Fibroblast of peridontal ligament (primary cell): ENCODE measurements at regions not wholly inside any gene's neighbourhood (a gene's known extent, or its start where the extent isn't known, plus 50 kb on each side); places are given as distances from the start of the nearest gene placed in this dataset.
"Not testable (repeated sequence)": the region's sequence is repeated elsewhere in the genome, so short reads cannot be mapped to it uniquely, and the experiment has no call there.

Experiments
- DNase-seq: peaks from one replicate; pipeline ENCODE4 v3.0.0-alpha.2; 2010; ENCODE audit errors: extremely low read depth

DNA sequence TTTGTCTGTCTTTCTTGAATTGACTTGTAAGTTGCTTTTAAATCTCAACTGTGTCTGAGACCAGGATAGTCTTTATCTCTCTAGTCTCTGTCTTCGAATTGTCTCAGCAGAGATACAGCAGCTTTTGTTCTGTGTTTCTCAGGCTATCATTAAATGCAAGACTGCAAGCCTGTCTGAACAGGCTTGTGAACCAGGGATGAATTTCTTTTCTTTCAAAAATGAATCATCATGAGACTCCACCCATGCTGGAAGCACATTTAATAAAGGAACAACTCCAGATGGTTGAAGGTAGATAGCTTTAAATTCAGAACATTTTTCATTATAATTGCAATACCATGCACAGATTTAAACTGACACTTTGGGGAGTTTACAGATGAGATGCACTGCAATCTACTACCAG is 155.9 kb downstream of the SEC23IP start:
- no peak for DNase-seq

DNA sequence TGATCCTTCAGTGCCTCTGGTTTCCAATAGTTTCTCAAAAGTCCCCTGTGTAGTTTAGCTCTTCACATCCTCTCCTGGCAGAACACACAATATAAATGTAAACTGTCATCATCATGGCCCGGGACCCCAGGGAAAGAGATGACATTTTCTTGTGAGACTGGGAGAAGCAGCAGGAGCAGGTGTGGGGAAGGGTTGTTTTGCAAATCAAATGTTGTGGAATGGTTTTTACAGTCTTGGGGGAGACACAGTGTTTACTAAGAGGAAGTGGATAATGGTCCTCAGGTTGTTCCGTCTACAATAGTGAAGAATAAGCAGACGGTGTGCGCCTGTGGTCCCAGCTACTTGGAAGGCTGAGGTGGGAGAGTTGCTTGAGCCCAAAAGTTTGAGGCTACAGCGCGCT is 159.1 kb downstream of the SEC23IP start:
- DNase-seq: no peak

DNA sequence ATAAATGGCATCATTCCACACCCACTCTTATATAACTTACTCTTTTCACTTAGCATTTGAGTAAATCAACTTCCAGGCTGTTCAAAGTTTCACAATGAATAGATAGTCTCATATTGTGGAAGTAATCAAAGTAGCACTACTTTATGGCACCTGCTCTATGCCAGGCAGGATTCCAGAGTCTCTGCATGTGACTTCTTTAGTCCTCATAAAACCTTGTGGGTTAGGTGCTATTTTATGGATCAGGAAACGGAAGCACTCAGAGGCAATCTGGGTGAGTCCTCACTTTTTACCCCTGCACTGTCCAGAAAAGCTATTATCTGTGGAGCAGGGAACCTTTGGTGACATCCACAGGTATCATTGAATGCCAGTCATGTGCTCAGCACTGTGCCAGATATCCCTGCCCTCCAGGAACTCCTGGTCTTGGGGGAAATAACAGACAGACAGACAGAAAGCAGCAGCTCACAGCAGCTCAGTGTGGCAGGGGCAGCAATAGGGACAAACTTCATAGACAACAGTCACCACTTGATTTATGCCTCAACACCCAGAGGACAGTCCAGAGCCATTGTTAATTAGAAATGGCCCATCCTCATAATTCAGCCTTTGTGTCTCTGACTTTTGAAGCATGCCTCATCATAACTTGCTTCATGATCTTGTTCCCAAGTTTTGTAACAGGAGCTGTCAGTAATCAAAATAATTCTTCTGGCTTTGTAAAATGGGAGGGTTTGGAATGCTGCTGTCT is 160.6 kb downstream of the SEC23IP start:
- DNase-seq: no peak

DNA sequence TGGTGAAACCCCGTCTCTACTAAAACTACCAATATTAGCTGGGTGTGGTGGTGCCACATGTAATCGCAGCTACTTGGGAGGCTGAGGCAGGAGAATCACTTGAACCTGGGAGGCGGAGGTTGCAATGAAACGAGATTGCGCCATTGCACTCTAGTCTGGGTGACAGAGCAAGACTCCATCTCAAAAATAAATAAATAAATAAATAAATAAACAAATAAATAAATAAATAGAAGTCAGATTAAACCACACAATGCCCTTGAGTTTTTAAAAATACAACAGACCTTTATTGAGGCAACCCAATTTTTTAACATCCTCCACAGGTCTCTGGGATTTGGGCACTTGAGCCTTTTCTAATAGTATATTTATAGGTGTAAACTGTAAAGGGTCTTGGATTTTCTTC is 167.3 kb downstream of the SEC23IP start:
- DNase-seq: not testable (repeated sequence)

DNA sequence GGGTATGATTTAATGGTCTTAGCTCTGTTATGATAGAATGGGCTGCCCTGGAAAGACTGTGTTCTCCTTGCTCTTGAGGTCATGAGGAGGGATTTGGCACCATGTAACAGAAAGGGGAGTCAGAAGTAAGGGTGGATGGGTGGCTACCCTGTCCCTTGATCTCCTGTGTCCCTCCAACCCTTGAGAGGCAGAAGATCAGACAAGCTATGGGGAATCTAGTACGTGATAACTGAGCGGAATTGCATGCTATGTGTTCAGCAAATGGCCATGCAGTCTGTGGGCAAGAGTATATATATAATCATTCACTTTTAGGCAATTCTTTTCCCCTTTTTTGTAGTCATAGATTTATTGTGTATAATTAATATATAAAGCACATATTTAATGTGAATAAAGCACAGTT is 174.9 kb downstream of the SEC23IP start:
- no peak for DNase-seq

DNA sequence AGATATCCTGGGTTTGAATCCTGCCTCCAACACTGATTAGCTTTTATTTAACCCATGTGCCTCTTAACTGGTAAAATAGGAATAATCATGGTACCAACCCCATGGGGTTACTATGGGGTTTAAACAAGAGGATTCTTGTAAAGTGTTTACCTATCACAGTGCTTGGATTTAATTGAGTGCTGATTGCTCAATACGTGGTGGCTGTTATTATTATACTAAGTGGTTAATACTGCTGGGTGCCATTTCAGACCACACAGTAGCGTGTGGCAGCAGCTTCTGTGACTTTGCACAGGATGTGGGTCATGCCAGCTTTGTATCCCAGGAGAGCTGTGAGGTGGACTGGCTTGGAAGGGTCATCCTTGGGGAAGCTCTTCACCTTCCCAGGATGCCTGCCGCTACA is 177.2 kb downstream of the SEC23IP start:
- DNase-seq: no peak

DNA sequence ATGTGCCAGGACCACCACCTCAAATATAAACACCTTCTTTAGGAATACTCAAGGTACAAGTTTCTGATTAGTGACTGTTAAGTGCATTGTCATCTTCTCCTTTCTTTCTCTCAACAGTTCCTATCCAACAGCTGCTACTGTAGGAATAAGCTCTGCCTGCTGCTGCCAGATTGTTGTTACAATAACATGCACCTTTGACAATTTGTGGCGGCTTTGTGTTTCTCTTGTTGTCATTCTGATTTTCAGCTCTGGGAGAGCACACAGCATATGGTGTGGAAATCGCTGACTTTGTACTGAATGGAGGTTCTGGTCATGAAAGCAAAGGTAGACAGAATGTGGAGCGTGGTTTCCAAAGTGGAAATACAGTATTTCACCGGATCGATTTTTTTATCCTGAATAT is 182.8 kb downstream of the SEC23IP start:
- no peak for DNase-seq

DNA sequence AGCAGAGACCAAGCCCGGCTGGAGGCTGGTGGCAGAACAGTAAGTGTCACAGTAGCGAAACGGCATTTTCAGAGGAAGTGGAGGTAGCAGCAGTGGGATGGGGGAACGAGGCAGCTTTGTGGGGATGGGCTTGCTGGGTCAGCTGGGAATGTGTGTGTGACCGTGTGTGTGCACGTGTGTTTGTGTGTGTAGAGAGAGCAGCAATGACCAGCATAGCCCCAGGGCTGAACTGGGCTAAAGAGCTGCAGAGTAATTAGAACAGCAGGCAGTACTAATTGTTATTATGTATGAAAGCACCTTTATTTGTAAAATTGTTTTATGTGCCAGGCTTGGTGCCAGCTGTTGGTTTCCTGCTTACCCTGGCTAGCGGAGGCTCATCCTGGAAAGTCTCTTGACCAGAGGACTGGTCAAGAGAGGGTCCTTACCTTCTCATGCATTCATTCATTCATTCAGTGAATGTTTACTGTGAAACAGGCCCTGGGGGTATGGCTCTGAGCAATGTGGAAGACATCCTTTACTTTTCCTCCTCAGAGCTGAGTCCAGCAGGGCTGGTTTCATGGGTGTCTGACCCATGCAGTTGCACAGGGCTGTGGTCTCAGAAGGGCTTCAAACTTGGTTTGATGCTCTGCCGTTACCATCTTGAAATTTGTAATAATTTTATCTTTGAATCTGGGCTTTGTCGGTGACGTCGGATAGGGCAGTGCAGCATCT is 184.6 kb downstream of the SEC23IP start:
- DNase-seq: no peak

DNA sequence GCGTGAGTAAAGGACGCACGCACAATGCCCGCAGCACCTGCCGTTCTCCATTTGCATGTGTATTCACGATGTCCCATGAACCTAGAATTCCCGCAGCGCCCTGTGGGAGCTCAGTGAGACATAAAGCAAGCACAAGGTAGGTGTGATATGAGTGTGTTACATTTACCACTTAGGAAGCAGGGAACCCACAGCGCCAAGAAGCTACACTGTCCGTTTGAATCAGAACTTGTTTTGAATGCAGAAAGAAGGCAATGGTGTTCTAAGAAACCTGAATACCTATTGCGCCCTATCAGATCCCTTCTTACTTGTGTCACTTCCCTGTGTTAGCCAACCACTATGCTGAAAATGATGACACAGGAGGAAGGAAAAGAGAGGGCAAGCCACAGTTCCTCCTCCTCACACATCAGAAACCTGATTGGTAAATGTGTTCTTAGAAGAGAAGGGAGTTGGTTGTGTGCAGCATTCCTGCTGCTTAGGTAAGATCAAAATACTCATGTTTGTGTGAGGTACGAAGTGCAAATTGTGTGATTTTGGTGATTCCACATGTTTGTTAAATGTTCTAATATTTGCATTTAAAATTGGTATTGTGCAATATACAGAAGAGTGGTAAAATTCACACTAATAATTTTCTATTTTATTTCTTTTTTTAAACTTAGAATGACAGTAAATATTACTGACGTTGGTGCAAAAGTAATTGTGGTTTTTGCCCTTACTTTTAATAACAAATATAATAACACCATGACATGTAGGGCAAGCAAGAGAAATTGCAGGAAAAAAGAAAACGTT is 185.4 kb downstream of the SEC23IP start:
- no peak for DNase-seq

DNA sequence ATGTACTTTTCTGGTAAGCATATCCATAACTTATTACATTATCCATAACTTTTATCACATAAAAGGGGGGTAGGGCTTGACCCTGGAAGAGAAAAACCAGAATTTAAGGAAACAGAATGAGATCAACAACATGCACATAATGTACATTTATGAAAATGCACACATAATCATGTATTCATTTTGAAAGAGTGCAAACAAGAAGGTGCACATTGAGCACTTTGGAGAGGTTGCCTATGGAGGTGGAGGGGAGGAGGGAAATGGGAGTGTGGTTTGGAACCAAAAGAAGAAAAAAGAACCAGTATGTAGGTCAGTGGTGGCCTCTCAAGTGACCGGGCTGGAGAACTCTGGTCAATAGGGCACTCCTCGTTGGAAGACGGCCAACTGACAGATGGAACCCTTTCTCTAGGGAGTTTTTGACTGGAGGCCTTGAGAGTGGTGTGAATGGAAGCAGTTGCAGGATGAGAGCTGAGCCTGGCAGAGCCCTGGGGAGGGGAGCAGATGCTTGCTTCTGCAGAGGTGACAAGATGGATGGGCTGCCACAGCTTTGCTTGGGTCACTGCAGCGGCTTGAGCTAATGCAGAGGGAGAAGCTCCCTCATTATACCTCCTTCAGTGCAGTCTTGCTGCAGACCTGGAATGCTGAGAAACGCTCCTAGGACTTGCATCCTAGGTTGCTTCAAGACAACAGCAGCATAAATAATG is 192.7 kb downstream of the SEC23IP start:
- DNase-seq: no peak

DNA sequence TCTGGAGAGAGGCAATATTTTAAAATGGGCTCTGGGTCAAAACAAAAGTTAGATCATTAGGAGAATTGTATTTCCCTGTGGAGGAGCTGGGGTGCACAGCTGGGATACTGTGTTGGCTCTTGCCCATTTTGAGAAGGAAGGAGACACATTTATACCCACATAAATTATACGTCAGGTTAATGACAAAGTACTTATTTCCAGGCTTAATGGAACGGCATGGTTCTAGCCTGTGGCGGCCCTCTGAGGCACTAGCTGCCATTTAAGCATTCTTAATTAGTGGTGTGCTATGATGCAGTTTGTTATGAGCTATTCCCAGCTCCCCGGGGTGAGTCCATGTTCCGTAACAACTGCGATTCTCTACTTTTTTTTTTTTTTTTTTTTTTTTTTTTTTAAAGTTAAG is 193.5 kb downstream of the SEC23IP start:
- no peak for DNase-seq

DNA sequence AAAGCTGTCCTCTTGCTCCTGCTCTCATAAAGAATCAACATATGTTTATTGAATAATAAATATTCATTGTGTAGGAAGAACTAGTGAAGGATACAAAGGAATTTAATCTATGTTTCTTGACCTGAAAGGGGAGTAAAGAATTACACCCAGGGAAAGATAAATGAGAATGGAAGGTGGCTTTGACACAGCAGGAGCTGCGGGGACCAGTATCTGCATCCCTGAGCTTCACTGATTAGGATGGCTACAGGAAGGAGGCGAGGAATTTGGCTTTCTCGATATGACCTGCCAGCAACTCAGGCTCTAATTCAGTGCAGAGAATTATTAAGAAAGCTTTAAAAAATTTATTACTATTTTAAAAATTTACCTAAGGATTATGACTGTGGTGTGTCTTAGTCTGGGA is 194.6 kb downstream of the SEC23IP start:
- no peak for DNase-seq

DNA sequence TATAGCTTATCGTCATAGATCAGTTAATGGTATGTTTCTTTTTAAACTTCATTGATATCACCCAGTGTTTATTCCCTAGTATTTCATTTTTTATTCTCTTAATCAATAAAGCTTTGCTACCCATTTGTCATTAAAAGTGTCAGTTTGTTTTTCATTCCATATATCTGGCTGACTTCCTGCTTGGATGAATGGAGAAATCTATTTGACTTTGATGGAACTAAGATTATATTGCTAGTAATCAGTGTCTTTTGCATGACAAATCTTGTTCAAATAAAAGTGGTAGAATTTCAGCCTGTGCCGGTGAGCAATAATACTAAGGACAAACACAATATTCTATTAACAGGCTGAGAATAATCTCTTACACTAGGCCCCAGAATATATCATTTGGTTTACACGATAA is 203.3 kb downstream of the SEC23IP start:
- DNase-seq: no peak

DNA sequence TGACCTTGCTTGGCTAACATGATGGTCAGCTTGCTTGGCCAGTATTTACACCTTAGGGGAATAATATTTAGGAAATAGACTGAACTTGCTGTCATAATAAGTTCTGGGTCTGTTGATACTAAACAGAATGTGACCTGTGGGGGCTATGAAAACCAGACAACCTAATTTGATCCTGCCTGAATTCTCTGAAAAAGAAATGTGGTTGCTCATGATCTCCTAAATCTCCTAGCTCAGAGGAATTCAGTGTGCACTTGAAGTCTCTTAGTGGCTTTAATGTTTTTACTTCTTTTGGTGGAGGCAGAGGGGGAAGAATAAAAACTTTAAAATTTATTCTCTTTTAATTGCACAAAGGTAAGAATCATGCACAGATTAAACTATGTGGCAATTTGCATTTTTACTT is 205.2 kb downstream of the SEC23IP start:
- DNase-seq: no peak

DNA sequence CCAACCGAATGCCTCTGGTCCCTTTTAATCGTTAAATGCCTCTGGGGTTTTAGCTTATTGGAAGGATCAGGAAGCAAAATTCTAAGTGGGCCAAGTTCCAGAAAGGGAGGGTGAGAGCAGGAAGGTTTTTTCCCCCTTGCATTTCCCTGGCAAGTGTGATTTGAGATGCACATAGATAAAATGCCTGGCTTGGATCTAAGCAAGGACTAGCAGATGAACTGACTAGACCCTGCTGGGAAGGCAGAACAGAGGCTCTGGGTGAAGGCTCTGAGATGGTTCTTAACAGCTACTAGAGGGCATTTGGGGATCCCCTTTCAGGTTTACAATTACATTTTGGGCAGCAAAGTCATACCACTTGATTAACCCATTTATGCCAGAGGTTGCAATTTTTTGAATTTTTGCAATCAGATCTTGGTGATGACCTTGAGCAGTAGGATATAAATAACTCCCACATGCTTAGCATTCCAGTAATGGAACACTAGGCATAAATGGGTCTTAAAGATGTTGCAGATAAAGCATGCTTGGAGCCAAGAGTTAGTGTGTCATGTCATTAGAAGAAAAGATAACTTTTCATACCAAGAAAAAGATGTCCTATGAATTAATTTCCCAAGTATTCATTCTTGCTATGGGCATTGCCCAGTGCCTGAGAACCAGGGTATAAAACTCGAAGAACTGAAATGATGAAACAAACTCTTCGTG is 205.9 kb downstream of the SEC23IP start:
- DNase-seq: no peak

DNA sequence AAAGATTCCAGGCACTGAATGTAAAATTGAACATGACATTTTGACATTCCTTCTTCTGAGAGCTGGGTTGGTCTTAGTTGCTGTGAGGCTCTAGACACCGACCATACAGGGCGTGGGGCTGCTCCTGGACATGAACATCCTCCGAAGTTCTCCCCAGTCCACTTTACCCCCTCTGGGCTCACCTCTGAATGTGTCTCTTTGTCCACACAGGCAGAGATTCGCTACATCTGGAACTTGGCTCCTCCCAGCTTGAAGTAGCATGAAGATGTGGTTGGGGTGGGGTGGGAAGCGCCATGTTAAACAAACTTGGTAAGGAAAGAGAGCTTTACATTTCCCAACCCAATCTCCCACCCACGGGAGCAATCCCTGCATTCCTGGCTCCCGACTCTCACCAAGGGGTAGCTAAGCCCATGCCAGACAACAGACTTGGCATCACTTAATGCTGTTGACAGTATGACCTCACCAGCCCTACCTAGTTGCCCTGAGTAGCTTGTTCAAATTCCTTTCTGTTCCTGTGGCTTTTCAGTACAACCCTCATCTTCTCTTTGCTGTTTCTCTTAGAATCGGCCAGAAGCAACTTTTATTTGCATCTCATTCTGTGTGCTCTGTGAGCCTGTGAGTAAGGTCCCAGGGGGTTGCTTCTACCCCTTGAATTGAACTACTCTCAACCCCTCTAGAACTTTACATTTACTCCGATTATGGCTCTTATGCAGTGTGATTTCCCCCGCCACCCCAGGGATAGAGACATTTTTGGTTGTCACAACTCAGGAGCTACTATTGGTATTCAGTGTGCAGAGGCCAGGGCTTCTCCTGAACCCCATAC is 211.4 kb downstream of the SEC23IP start:
- DNase-seq: no peak

DNA sequence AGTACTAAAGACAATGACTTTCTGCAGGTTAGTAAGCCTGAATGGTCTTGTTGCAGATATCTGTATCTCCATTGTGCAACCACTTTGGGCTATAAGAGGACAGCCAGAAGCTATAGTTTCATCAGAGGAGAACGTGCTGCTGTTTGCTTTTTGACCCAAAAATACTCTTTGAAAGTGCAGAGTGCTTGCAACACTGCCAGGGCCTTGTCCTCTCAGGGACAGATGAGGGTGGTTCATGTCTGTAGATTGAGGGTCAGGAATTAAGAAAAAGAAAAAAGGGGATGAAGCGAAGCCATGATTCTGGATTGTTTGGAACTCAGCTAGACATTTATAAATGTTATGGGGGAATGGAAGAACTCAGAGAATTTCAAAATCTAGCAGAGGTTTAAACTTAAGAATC is 212.5 kb downstream of the SEC23IP start:
- DNase-seq: no peak

DNA sequence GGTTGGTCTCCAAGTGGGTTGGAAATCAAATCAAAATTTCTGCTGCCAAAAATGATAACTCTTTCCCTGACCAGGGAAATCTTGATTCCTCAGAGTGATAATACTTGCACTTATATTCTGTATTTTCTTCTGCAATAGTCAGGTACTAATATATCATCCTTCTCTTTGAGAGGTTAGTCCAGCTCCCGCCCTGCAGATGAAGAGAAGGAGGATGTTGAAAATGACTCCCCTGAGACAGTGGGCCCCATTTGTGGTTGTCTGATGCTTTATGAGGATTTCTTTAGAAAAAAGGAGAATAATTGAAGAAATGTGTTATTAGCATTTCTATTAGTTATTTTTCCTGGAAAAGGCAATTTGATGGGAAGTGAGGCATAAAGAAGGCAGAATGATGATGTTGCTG is 213.0 kb downstream of the SEC23IP start:
- DNase-seq: no peak

DNA sequence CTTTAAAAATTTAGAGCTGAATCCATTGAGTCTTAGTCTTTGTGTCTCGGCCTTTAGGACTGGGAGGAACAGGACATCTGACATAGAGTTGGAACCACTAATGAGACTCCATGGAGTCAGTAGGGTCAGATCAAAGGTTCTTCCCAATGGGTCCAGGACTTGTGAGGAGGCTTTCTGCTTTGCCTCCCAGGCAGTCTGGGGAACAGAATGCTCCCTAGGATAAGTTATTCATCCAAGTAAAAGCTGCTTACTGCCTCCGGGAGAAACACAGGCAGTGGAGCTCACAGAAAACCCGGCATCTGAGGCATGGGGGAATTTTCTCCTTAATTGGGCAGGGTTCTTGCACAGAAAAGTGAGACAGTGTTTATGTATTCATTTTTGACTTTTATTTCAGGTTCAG is 216.4 kb downstream of the SEC23IP start:
- DNase-seq: no peak

DNA sequence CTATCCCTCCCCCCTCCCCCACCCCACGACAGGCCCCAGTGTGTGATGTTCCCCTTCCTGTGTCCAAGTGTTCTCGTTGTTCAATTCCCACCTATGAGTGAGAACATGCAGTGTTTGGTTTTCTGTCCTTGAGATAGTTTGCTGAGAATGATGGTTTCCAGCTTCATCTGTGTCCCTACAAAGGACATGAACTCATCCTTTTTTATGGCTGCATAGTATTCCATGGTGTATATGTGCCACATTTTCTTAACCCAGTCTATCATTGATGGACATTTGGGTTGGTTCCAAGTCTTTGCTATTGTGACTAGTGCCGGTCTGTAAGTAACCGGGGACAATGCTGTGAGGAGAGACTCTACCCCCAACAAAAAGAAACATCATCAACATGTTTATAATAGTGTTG is 217.2 kb downstream of the SEC23IP start:
- DNase-seq: not testable (repeated sequence)

DNA sequence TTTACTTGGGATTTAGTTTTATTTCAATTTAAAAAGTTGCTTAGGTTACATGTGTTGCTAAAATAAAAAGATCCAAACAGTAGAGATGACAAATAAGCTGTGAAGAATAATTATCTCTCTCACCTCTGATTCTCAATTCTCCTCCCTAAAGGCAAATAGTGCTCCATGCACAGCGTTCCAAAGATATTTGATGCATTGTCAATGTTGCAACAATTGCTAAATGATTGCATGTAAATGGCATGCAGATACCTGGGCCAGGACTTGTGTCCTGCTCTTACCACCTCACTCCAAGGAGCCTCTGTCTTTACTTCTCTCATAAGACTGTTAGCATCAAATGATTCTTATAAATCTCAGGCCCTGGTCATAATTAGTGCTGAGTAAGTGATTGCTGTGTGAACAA is 217.7 kb downstream of the SEC23IP start:
- no peak for DNase-seq
